SHP77 treated with DMSO at 0.1 percent for 48 hours (cell line): ENCODE measurements at regions not wholly inside any gene's neighbourhood (a gene's known extent, or its start where the extent isn't known, plus 50 kb on each side); places are given as distances from the start of the nearest gene placed in this dataset.
A peak's percentile ranks its signal among the peaks of the same experiment; 100 is the strongest.
"Not testable (repeated sequence)": the region's sequence is repeated elsewhere in the genome, so short reads cannot be mapped to it uniquely, and the experiment has no call there.

ENCODE experiments used
- DNase-seq: peaks from one replicate; lab custom pipeline; 2025; lab: John Stamatoyannopoulos, UW

- DNase-seq, result no peak
Observed at GRCh38 chr10:3959370-3960325, 174.6 kb upstream of the KLF6 start.

GRCh38 chr10:3958472-3958996 lies 173.5 kb upstream of the KLF6 start:
- no peak for DNase-seq

GRCh38 chr10:3955955-3956617 lies 171.1 kb upstream of the KLF6 start:
- DNase-seq, result peak; percentile 52

GRCh38 chr10:3955493-3955892 lies 170.5 kb upstream of the KLF6 start:
- no peak for DNase-seq

GRCh38 chr10:3954615-3955014 lies 169.6 kb upstream of the KLF6 start:
- DNase-seq, result no peak

- not testable (repeated sequence) for DNase-seq
Observed at GRCh38 chr10:3954007-3954406, 169.0 kb upstream of the KLF6 start.

- no peak for DNase-seq
Observed at GRCh38 chr10:3951993-3952392, 167.0 kb upstream of the KLF6 start.

- DNase-seq, result no peak
Observed at GRCh38 chr10:3950676-3951275, 165.8 kb upstream of the KLF6 start.

GRCh38 chr10:3949711-3950110 lies 164.7 kb upstream of the KLF6 start:
- no peak for DNase-seq

GRCh38 chr10:3948843-3949242 lies 163.8 kb upstream of the KLF6 start:
- DNase-seq, result no peak

- DNase-seq, result no peak
Observed at GRCh38 chr10:3946234-3947229, 161.5 kb upstream of the KLF6 start.

- DNase-seq, result no peak
Observed at GRCh38 chr10:3945026-3945425, 160.0 kb upstream of the KLF6 start.

- no peak for DNase-seq
Observed at GRCh38 chr10:3944591-3944990, 159.6 kb upstream of the KLF6 start.

GRCh38 chr10:3943695-3944257 lies 158.8 kb upstream of the KLF6 start:
- no peak for DNase-seq

- DNase-seq, result no peak
Observed at GRCh38 chr10:3942937-3943489, 158.0 kb upstream of the KLF6 start.

GRCh38 chr10:3941676-3942075 lies 156.7 kb upstream of the KLF6 start:
- DNase-seq, result no peak

GRCh38 chr10:3936422-3937040 lies 151.5 kb upstream of the KLF6 start:
- no peak for DNase-seq

GRCh38 chr10:3935933-3936359 lies 150.9 kb upstream of the KLF6 start:
- DNase-seq, result no peak

GRCh38 chr10:3935141-3935540 lies 150.1 kb upstream of the KLF6 start:
- no peak for DNase-seq

- no peak for DNase-seq
Observed at GRCh38 chr10:3933733-3934132, 148.7 kb upstream of the KLF6 start.
